Smooth muscle cell (in vitro differentiated cells): ENCODE measurements at regions not wholly inside any gene's neighbourhood (a gene's known extent, or its start where the extent isn't known, plus 50 kb on each side); places are given as distances from the start of the nearest gene placed in this dataset.
A peak's percentile ranks its signal among the peaks of the same experiment; 100 is the strongest.

Experiments used
- DNase-seq: peaks from one replicate; lab custom pipeline; 2025; ENCODE audit not compliant: unreplicated experiment; lab: John Stamatoyannopoulos, UW
- H2AFZ ChIP-seq: fragments of 200-600 bp; sonication (generic); 2 replicates; pipeline ENCODE4 v1.6.0; 2016; ENCODE audit warnings: antibody characterized with exemption, low read depth, mild to moderate bottlenecking
- H3F3A ChIP-seq: fragments of 200-600 bp; sonication (generic); 2 replicates; pipeline ENCODE4 v1.6.0; 2017; ENCODE audit warnings: antibody characterized with exemption, low read depth
- H3K27ac ChIP-seq: fragments of 200-600 bp; sonication (generic); 2 replicates; pipeline ENCODE4 v1.5.1; 2016; ENCODE audit warnings: low read depth, mild to moderate bottlenecking
- H3K27me3 ChIP-seq: fragments of 200-600 bp; sonication (generic); 2 replicates; pipeline ENCODE4 v1.6.1; 2016; ENCODE audit warnings: low read depth, mild to moderate bottlenecking
- H3K36me3 ChIP-seq: fragments of 200-600 bp; sonication (generic); 2 replicates; pipeline ENCODE4 v1.5.1; 2016; ENCODE audit warnings: low read depth
- H3K4me1 ChIP-seq: fragments of 200-600 bp; sonication (generic); 2 replicates; pipeline ENCODE4 v1.5.1; 2016; ENCODE audit warnings: low read depth
- H3K4me2 ChIP-seq: fragments of 200-600 bp; sonication (generic); 2 replicates; pipeline ENCODE4 v1.6.0; 2016; ENCODE audit warnings: mild to moderate bottlenecking
- H3K4me3 ChIP-seq: fragments of 200-600 bp; sonication (generic); 2 replicates; pipeline ENCODE4 v1.5.1; 2016; ENCODE audit warnings: mild to moderate bottlenecking
- H3K79me2 ChIP-seq: fragments of 200-600 bp; sonication (generic); 2 replicates; pipeline ENCODE4 v1.6.0; 2016; ENCODE audit warnings: low read depth, mild to moderate bottlenecking
- H3K9ac ChIP-seq: fragments of 200-600 bp; sonication (generic); 2 replicates; pipeline ENCODE4 v1.6.0; 2016; ENCODE audit warnings: low read depth
- H3K9me3 ChIP-seq: fragments of 200-600 bp; sonication (generic); replicated peaks from 2 replicates; pipeline ENCODE4 v1.5.1; 2016; ENCODE audit warnings: low read depth
- H4K20me1 ChIP-seq: fragments of 200-600 bp; sonication (generic); 2 replicates; pipeline ENCODE4 v1.6.0; 2016; ENCODE audit warnings: low read depth
- WGBS: methylation state at CpG from one replicate; pipeline ENCODE4 v1.1.7; 2016; ENCODE audit warnings: low lambda C conversion rate; 5-methylcytosine and 5-hydroxymethylcytosine counted together
- TF ChIP-seq, protein P1 (sequence below): fragments of 200-600 bp; sonication (generic); IDR thresholded peaks from 2 replicates; pipeline ENCODE4 v1.5.1; 2017; ENCODE audit warnings: borderline replicate concordance, mild to moderate bottlenecking, antibody characterized with exemption; ENCODE audit not compliant: insufficient read depth, poor library complexity, severe bottlenecking

DNA sequence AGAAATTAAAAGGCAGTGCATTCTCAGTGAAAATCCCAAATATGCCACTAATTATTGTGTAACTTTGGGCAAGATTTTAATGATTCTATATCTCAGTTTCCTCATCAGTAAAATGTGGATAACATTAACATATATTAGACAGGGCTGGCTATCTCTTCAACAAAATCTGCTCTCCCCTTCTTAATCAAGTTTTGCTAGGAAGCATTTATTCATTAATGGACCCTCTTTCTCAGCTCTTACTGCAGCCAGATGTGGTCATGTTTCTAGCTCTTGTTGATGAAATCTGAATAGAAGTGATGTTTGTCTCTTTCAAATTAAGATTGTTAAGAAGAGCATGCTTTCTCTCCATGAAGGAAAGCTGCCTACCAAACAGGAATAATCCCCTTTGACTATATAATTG, 84.4 kb upstream of the PPFIA2 start:
- Histone ChIP-seq H3F3A (no peaks in the 10 kb centered on the region), H3K27ac (no peak overlapping the region), H3K9ac (no peak overlapping the region), H3K36me3 (no peaks in the 10 kb centered on the region), H3K27me3 (no peaks in the 10 kb centered on the region), H4K20me1 (no peaks in the 10 kb centered on the region), H3K9me3 (no peaks in the 10 kb centered on the region), H3K4me1 (no peaks in the 10 kb centered on the region), H2AFZ (no peak overlapping the region), H3K4me3 (no peak overlapping the region), H3K4me2 (no peak overlapping the region), H3K79me2 (no peaks in the 10 kb centered on the region)
- TF ChIP-seq, protein P1, sequence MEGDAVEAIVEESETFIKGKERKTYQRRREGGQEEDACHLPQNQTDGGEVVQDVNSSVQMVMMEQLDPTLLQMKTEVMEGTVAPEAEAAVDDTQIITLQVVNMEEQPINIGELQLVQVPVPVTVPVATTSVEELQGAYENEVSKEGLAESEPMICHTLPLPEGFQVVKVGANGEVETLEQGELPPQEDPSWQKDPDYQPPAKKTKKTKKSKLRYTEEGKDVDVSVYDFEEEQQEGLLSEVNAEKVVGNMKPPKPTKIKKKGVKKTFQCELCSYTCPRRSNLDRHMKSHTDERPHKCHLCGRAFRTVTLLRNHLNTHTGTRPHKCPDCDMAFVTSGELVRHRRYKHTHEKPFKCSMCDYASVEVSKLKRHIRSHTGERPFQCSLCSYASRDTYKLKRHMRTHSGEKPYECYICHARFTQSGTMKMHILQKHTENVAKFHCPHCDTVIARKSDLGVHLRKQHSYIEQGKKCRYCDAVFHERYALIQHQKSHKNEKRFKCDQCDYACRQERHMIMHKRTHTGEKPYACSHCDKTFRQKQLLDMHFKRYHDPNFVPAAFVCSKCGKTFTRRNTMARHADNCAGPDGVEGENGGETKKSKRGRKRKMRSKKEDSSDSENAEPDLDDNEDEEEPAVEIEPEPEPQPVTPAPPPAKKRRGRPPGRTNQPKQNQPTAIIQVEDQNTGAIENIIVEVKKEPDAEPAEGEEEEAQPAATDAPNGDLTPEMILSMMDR = no peak
- DNase-seq = no peak

DNA sequence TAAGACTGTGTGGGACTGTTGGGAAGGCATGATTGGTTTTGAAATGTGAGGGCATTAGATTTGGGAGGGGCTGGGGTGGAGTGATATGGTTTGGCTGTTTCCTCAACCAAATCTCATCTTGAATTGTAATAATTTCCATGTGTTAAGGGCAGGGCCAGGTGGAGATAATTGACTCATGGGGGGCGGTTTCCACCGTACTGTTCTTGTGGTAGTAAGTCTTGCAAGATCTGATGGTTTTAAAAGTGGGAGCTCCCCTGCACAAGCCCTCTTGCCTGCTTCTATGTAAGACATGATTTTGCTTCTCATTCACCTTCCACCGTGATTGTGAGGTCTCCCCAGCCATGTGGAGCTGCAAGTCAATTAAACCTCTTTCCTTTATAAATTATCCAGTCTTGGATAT, 76.6 kb upstream of the PPFIA2 start:
- WGBS = 97% methylated on average over 3 of the region's 3 CpGs
- no peak overlapping the region for H3K4me2 ChIP-seq
- H3K79me2 ChIP-seq = no peaks in the 10 kb centered on the region
- no peaks in the 10 kb centered on the region for H3K27me3 ChIP-seq
- no peak overlapping the region for H3K4me3 ChIP-seq
- H3K9me3 ChIP-seq = no peaks in the 10 kb centered on the region
- DNase-seq = no peak
- no peak overlapping the region for H3K27ac ChIP-seq
- no peaks in the 10 kb centered on the region for H3F3A ChIP-seq
- TF ChIP-seq, protein P1 = no peak
- no peaks in the 10 kb centered on the region for H4K20me1 ChIP-seq
- H3K36me3 ChIP-seq = no peaks in the 10 kb centered on the region
- no peak overlapping the region for H3K9ac ChIP-seq
- H3K4me1 ChIP-seq = no peaks in the 10 kb centered on the region
- no peak overlapping the region for H2AFZ ChIP-seq

DNA sequence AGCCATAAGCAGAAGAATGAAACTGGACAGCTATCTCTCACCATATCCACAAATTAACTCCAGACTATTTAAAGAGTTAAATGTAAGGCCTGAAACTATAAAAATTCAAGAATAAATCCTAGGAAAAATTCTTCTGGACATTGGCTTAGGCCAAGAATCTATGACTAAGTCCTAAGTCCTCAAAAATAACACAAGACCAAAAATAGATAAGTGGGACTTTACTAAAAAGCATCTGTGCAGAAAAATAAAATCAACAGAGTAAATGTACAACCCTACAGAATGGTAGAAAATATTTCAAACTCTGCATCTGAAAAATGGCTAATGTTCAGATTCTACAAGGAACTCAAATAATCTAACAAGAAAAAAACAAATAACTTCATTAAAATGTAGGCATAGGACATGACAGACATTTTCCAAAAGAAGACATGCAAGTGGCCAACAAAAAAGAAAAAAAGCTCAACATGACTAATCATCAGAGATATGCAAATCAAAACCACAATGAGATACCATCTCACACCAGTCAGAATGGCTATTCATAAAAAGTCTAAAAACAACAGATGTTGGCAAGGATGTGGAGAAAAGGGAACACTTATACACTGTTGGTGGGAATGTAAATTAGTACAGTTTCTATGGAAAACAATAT, 61.0 kb upstream of the PPFIA2 start:
- Histone ChIP-seq H3K79me2 (no peaks in the 10 kb centered on the region), H3K9me3 (no peaks in the 10 kb centered on the region), H3K4me3 (no peak overlapping the region), H3F3A (no peaks in the 10 kb centered on the region), H2AFZ (no peak overlapping the region), H3K4me2 (peak overlapping the region; percentile 67), H3K9ac (no peak overlapping the region), H3K27me3 (no peaks in the 10 kb centered on the region), H3K36me3 (no peaks in the 10 kb centered on the region), H3K4me1 (no peaks in the 10 kb centered on the region), H3K27ac (peak overlapping the region; percentile 60), H4K20me1 (no peaks in the 10 kb centered on the region)
- TF ChIP-seq, protein P1 = no peak
- no peak for DNase-seq

DNA sequence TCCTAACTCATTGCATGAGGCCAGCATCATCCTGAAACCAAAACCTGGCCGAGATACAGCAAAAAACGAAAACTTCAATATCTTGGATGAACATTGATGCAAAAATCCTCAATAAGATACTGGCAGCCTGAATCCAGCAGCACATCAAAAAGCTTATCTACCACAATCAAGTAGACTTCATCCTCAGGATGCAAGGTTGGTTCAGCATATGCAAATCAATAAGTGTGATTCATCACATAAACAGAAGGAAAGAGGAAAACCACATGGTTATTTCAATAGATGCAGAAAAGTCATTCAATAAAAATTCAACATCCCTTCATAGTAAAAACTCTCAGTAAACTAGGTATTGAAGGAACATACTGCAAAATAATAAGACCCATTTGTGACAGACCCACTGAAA, 56.5 kb upstream of the PPFIA2 start:
- no peaks in the 10 kb centered on the region for H3K9me3 ChIP-seq
- no peaks in the 10 kb centered on the region for H3K4me1 ChIP-seq
- DNase-seq = no peak
- no peaks in the 10 kb centered on the region for H3F3A ChIP-seq
- no peak overlapping the region for H3K27ac ChIP-seq
- no peak overlapping the region for H3K4me3 ChIP-seq
- no peak overlapping the region for H3K9ac ChIP-seq
- TF ChIP-seq, protein P1 = no peak
- no peaks in the 10 kb centered on the region for H3K27me3 ChIP-seq
- no peaks in the 10 kb centered on the region for H4K20me1 ChIP-seq
- H2AFZ ChIP-seq = no peak overlapping the region
- H3K36me3 ChIP-seq = no peaks in the 10 kb centered on the region
- H3K79me2 ChIP-seq = no peaks in the 10 kb centered on the region
- no peak overlapping the region for H3K4me2 ChIP-seq
- WGBS = 88% methylated on average over 2 of the region's 2 CpGs
